Liver (tissue), 8 donors: ENCODE measurements at regions not wholly inside any gene's neighbourhood (a gene's known extent, or its start where the extent isn't known, plus 50 kb on each side); places are given as distances from the start of the nearest gene placed in this dataset.

ENCODE experiments used
- DNase-seq: peaks from one replicate; pipeline ENCODE4 v3.0.0-alpha.2; 2017; ENCODE audit warnings: low spot score
- H3K27ac ChIP-seq, 2 donors: one replicate each; pipeline ENCODE4 v1.7.0; 2013; ENCODE audit warnings: inconsistent platforms in 2 of 2, low read length in 2 of 2, control low read depth in 1 of 2, low read depth in 1 of 2, mild to moderate bottlenecking in 1 of 2
- H3K27me3 ChIP-seq, 4 donors: one replicate each; pipeline versions ENCODE4 v1.6.1 to v1.7.0; 2013; ENCODE audit warnings: low read length in 3 of 4, inconsistent platforms in 1 of 4, mild to moderate bottlenecking in 1 of 4, moderate library complexity in 1 of 4; ENCODE audit not compliant: control insufficient read depth in 4 of 4, insufficient read depth in 4 of 4
- H3K36me3 ChIP-seq, 4 donors: one replicate each; pipeline versions ENCODE4 v1.6.1 to v1.7.0; 2013; ENCODE audit warnings: low read length in 3 of 4, mild to moderate bottlenecking in 3 of 4, low read depth in 1 of 4, moderate library complexity in 1 of 4; ENCODE audit not compliant: control insufficient read depth in 4 of 4, insufficient read depth in 3 of 4
- H3K4me1 ChIP-seq, 4 donors: one replicate each; pipeline versions ENCODE4 v1.6.1 to v1.7.0; 2013; ENCODE audit warnings: low read length in 3 of 4, mild to moderate bottlenecking in 3 of 4, moderate library complexity in 1 of 4; ENCODE audit not compliant: control insufficient read depth in 4 of 4, insufficient read depth in 4 of 4
- H3K4me3 ChIP-seq, 3 donors: one replicate each; pipeline versions ENCODE4 v1.6.1 to v1.7.0; 2013; ENCODE audit warnings: low read length in 3 of 3, control low read depth in 1 of 3, low read depth in 1 of 3, mild to moderate bottlenecking in 1 of 3
- H3K9ac ChIP-seq, 2 donors: one replicate each; pipeline ENCODE4 v1.7.0; 2013; ENCODE audit warnings: low read length in 2 of 2, mild to moderate bottlenecking in 2 of 2, moderate library complexity in 2 of 2, control low read depth in 1 of 2, low read depth in 1 of 2
- H3K9me3 ChIP-seq, 4 donors: one replicate each; pipeline versions ENCODE4 v1.6.1 to v1.7.0; 2013; ENCODE audit warnings: low read length in 3 of 4; ENCODE audit not compliant: control insufficient read depth in 4 of 4
- CTCF ChIP-seq: fragments of 150-350 bp; IDR thresholded peaks from 2 replicates; pipeline ENCODE4 v1.5.1; 2017; ENCODE audit warnings: improper control_type of control experiment, low read depth, low read length; ENCODE audit not compliant: missing input control
- EGR1 ChIP-seq, 2 donors: IDR thresholded peaks; 2 replicates each; pipeline ENCODE4 v1.6.1; 2016 to 2018; ENCODE audit warnings: antibody characterized with exemption in 2 of 2, low read depth in 2 of 2
- FOXA1 ChIP-seq: IDR thresholded peaks from 2 replicates; pipeline ENCODE4 v1.6.1; 2016; ENCODE audit warnings: antibody characterized with exemption
- FOXA2 ChIP-seq: IDR thresholded peaks from 2 replicates; pipeline ENCODE4 v1.6.1; 2016; ENCODE audit warnings: antibody characterized with exemption
- GABPA ChIP-seq, 2 donors: IDR thresholded peaks in 1 of 2; conservative IDR thresholded peaks in 1 of 2; 2 replicates each; pipeline ENCODE4 v1.6.1; 2016; ENCODE audit warnings: antibody characterized with exemption in 2 of 2, mild to moderate bottlenecking in 1 of 2, moderate library complexity in 1 of 2
- HNF4A ChIP-seq, 2 donors: conservative IDR thresholded peaks; 2 replicates each; pipeline ENCODE4 v1.6.1; 2016; ENCODE audit warnings: antibody characterized with exemption in 2 of 2, mild to moderate bottlenecking in 2 of 2
- JUND ChIP-seq, 2 donors: IDR thresholded peaks; 2 replicates each; pipeline ENCODE4 v1.6.1; 2016; ENCODE audit warnings: antibody characterized with exemption in 2 of 2
- MAX ChIP-seq: IDR thresholded peaks from 2 replicates; pipeline ENCODE4 v1.6.1; 2016; ENCODE audit warnings: antibody characterized with exemption
- NR2F2 ChIP-seq: IDR thresholded peaks from 2 replicates; pipeline ENCODE4 v1.6.1; 2016; ENCODE audit warnings: antibody characterized with exemption
- RAD21 ChIP-seq, 2 donors: IDR thresholded peaks; 2 replicates each; pipeline ENCODE4 v1.6.1; 2016; ENCODE audit warnings: antibody characterized with exemption in 2 of 2, mild to moderate bottlenecking in 2 of 2
- RXRA ChIP-seq, 2 donors: IDR thresholded peaks; 2 replicates each; pipeline ENCODE4 v1.6.1; 2017 to 2018; ENCODE audit warnings: antibody characterized with exemption in 2 of 2, mild to moderate bottlenecking in 1 of 2
- SP1 ChIP-seq: IDR thresholded peaks from 2 replicates; pipeline ENCODE4 v1.6.1; 2018; ENCODE audit warnings: antibody characterized with exemption, mild to moderate bottlenecking
- TAF1 ChIP-seq: conservative IDR thresholded peaks from 2 replicates; pipeline ENCODE4 v1.6.1; 2016; ENCODE audit warnings: antibody characterized with exemption, mild to moderate bottlenecking
- YY1 ChIP-seq: IDR thresholded peaks from 2 replicates; pipeline ENCODE4 v1.6.1; 2016; ENCODE audit warnings: antibody characterized with exemption, mild to moderate bottlenecking
- ZBTB33 ChIP-seq: IDR thresholded peaks from 2 replicates; pipeline ENCODE4 v1.6.1; 2016; ENCODE audit warnings: antibody characterized with exemption
- WGBS: extraction: QIAGEN DNeasy Blood & Tissue Kit; methylation state at CpG from one replicate; pipeline ENCODE4 v1.1.7; 2013; 5-methylcytosine and 5-hydroxymethylcytosine counted together
- donor health status: healthy.
- donor health status: healthy.
- donor health status: healthy.
- donor health status: healthy.
- donor health status: healthy.

GRCh38 chr11:109145287-109145686, 276.7 kb upstream of the C11orf87 start:
- Histone ChIP-seq H3K9me3 (no peaks in the 10 kb centered on the region), H3K36me3 (no peaks in the 10 kb centered on the region), H3K27me3 (peaks cover 0 to 4% (median 0%) of the 10 kb centered on the region in 4 donors), H3K27ac (no peak overlapping the region), H3K9ac (no peak overlapping the region), H3K4me1 (no peaks in the 10 kb centered on the region), H3K4me3 (no peak overlapping the region)
- 84% methylated on average over 14 of the region's 14 CpGs for WGBS
- TF ChIP-seq SP1 (no peak), FOXA1 (no peak), NR2F2 (no peak), ZBTB33 (no peak), RXRA (IDR thresholded peaks at IDR 0.05) (no peak), YY1 (no peak), CTCF (no peak), GABPA (IDR thresholded peaks at IDR 0.05 in 1 of 2, conservative IDR thresholded peaks at IDR 0.05 in 1 of 2) (no peak)
- no peak for DNase-seq

- TF ChIP-seq RXRA (IDR thresholded peaks at IDR 0.05) (no peak), HNF4A (conservative IDR thresholded peaks at IDR 0.05) (no peak), SP1 (no peak), MAX (no peak), CTCF (no peak), GABPA (IDR thresholded peaks at IDR 0.05 in 1 of 2, conservative IDR thresholded peaks at IDR 0.05 in 1 of 2) (no peak), RAD21 (IDR thresholded peaks at IDR 0.05) (no peak), YY1 (no peak)
- no peak for DNase-seq
These were observed 274.3 kb upstream of the C11orf87 start for GRCh38 chr11:109147726-109148125.

GRCh38 chr11:109148669-109149068, 273.3 kb upstream of the C11orf87 start:
- WGBS, result 55% methylated on average over 2 of the region's 2 CpGs
- TF ChIP-seq FOXA2 (no peak), EGR1 (IDR thresholded peaks at IDR 0.05; ENCODE audit: low read depth in 2 of 2) (no peak), NR2F2 (no peak), RAD21 (IDR thresholded peaks at IDR 0.05) (no peak), CTCF (no peak), GABPA (IDR thresholded peaks at IDR 0.05 in 1 of 2, conservative IDR thresholded peaks at IDR 0.05 in 1 of 2) (no peak), SP1 (no peak), MAX (no peak), JUND (IDR thresholded peaks at IDR 0.05) (no peak), HNF4A (conservative IDR thresholded peaks at IDR 0.05) (no peak), YY1 (no peak), FOXA1 (no peak), TAF1 (no peak), RXRA (IDR thresholded peaks at IDR 0.05) (no peak)

More at GRCh38 chr11:109147726-109148125, 274.3 kb upstream of the C11orf87 start:
- peaks cover 0 to 4% (median 0%) of the 10 kb centered on the region in 4 donors for H3K27me3 ChIP-seq
- no peak overlapping the region for H3K9ac ChIP-seq
- H3K9me3 ChIP-seq, result no peaks in the 10 kb centered on the region
- no peak overlapping the region for H3K4me3 ChIP-seq
- no peaks in the 10 kb centered on the region for H3K36me3 ChIP-seq
- no peak overlapping the region for H3K27ac ChIP-seq
- H3K4me1 ChIP-seq, result no peaks in the 10 kb centered on the region

More at GRCh38 chr11:109148669-109149068, 273.3 kb upstream of the C11orf87 start:
- Histone ChIP-seq H3K4me1 (no peaks in the 10 kb centered on the region), H3K9me3 (no peaks in the 10 kb centered on the region), H3K9ac (no peak overlapping the region), H3K27me3 (peaks cover 0 to 4% (median 0%) of the 10 kb centered on the region in 4 donors), H3K36me3 (no peaks in the 10 kb centered on the region), H3K27ac (no peak overlapping the region), H3K4me3 (no peak overlapping the region)
- DNase-seq, result no peak
